ENCODE measurements at regions not wholly inside any gene's neighbourhood (a gene's known extent, or its start where the extent isn't known, plus 50 kb on each side); places are given as distances from the start of the nearest gene placed in this dataset.

- DNase-seq: no peak
- H3K27me3 Mint-ChIP-seq: no peaks in the 10 kb centered on the region
- H3K4me1 Mint-ChIP-seq (ENCODE audit: low read depth): no peaks in the 10 kb centered on the region
- no peaks in the 10 kb centered on the region for H3K36me3 Mint-ChIP-seq (ENCODE audit: low read depth)
- no peaks in the 10 kb centered on the region for H3K9me3 Mint-ChIP-seq
- H3K4me3 Mint-ChIP-seq: no peak overlapping the region
- no peak overlapping the region for H3K27ac Mint-ChIP-seq
These were observed 1297.0 kb downstream of the BRD1 start for GRCh38 chr22:48530666-48531065.

- no peak for DNase-seq
- no peaks in the 10 kb centered on the region for H3K9me3 Mint-ChIP-seq
- H3K4me1 Mint-ChIP-seq (ENCODE audit: low read depth): no peaks in the 10 kb centered on the region
- no peak overlapping the region for H3K4me3 Mint-ChIP-seq
- no peaks in the 10 kb centered on the region for H3K36me3 Mint-ChIP-seq (ENCODE audit: low read depth)
- H3K27me3 Mint-ChIP-seq: no peaks in the 10 kb centered on the region
- H3K27ac Mint-ChIP-seq: no peak overlapping the region
These were observed 1299.3 kb downstream of the BRD1 start for GRCh38 chr22:48528221-48528915.

GRCh38 chr22:48523761-48524160 is 1303.9 kb downstream of the BRD1 start:
- Mint-ChIP-seq H3K27ac (no peak overlapping the region), H3K9me3 (no peaks in the 10 kb centered on the region), H3K36me3 (ENCODE audit: low read depth) (no peaks in the 10 kb centered on the region), H3K4me3 (no peak overlapping the region), H3K27me3 (no peaks in the 10 kb centered on the region), H3K4me1 (ENCODE audit: low read depth) (no peaks in the 10 kb centered on the region)
- DNase-seq: no peak

- no peaks in the 10 kb centered on the region for H3K9me3 Mint-ChIP-seq
- no peaks in the 10 kb centered on the region for H3K4me1 Mint-ChIP-seq (ENCODE audit: low read depth)
- H3K4me3 Mint-ChIP-seq: no peak overlapping the region
- no peak for DNase-seq
- no peak overlapping the region for H3K27ac Mint-ChIP-seq
- H3K27me3 Mint-ChIP-seq: no peaks in the 10 kb centered on the region
- H3K36me3 Mint-ChIP-seq (ENCODE audit: low read depth): no peaks in the 10 kb centered on the region
These were observed 1304.6 kb downstream of the BRD1 start for GRCh38 chr22:48523091-48523490.

GRCh38 chr22:48522271-48522670 is 1305.4 kb downstream of the BRD1 start:
- no peaks in the 10 kb centered on the region for H3K36me3 Mint-ChIP-seq (ENCODE audit: low read depth)
- H3K4me3 Mint-ChIP-seq: no peak overlapping the region
- no peaks in the 10 kb centered on the region for H3K27me3 Mint-ChIP-seq
- no peaks in the 10 kb centered on the region for H3K4me1 Mint-ChIP-seq (ENCODE audit: low read depth)
- H3K9me3 Mint-ChIP-seq: no peaks in the 10 kb centered on the region
- H3K27ac Mint-ChIP-seq: no peak overlapping the region
- DNase-seq: no peak

- H3K27ac Mint-ChIP-seq: no peak overlapping the region
- H3K27me3 Mint-ChIP-seq: no peaks in the 10 kb centered on the region
- H3K36me3 Mint-ChIP-seq (ENCODE audit: low read depth): no peaks in the 10 kb centered on the region
- no peaks in the 10 kb centered on the region for H3K4me1 Mint-ChIP-seq (ENCODE audit: low read depth)
- H3K9me3 Mint-ChIP-seq: no peaks in the 10 kb centered on the region
- no peak overlapping the region for H3K4me3 Mint-ChIP-seq
- no peak for DNase-seq
These were observed 1306.6 kb downstream of the BRD1 start for GRCh38 chr22:48520884-48521588.

- Mint-ChIP-seq H3K9me3 (no peaks in the 10 kb centered on the region), H3K4me1 (ENCODE audit: low read depth) (no peaks in the 10 kb centered on the region), H3K27ac (no peak overlapping the region), H3K36me3 (ENCODE audit: low read depth) (no peaks in the 10 kb centered on the region), H3K4me3 (no peak overlapping the region), H3K27me3 (no peaks in the 10 kb centered on the region)
- DNase-seq: no peak
These were observed 1307.5 kb downstream of the BRD1 start for GRCh38 chr22:48520207-48520606.

GRCh38 chr22:48517039-48518030 is 1310.3 kb downstream of the BRD1 start:
- H3K36me3 Mint-ChIP-seq (ENCODE audit: low read depth): no peaks in the 10 kb centered on the region
- no peak for DNase-seq
- no peak overlapping the region for H3K27ac Mint-ChIP-seq
- H3K4me1 Mint-ChIP-seq (ENCODE audit: low read depth): no peaks in the 10 kb centered on the region
- H3K4me3 Mint-ChIP-seq: no peak overlapping the region
- no peaks in the 10 kb centered on the region for H3K27me3 Mint-ChIP-seq
- no peaks in the 10 kb centered on the region for H3K9me3 Mint-ChIP-seq

GRCh38 chr22:48516571-48516970 is 1311.1 kb downstream of the BRD1 start:
- Mint-ChIP-seq H3K9me3 (no peaks in the 10 kb centered on the region), H3K27me3 (no peaks in the 10 kb centered on the region), H3K4me1 (ENCODE audit: low read depth) (no peaks in the 10 kb centered on the region), H3K4me3 (no peak overlapping the region), H3K36me3 (ENCODE audit: low read depth) (no peaks in the 10 kb centered on the region), H3K27ac (no peak overlapping the region)
- DNase-seq: no peak

- Mint-ChIP-seq H3K4me3 (no peak overlapping the region), H3K27ac (no peak overlapping the region), H3K9me3 (no peaks in the 10 kb centered on the region), H3K36me3 (ENCODE audit: low read depth) (no peaks in the 10 kb centered on the region), H3K27me3 (no peaks in the 10 kb centered on the region), H3K4me1 (ENCODE audit: low read depth) (no peaks in the 10 kb centered on the region)
- DNase-seq: no peak
These were observed 1312.0 kb downstream of the BRD1 start for GRCh38 chr22:48515571-48516200.

GRCh38 chr22:48513929-48514328 is 1313.7 kb downstream of the BRD1 start:
- H3K4me3 Mint-ChIP-seq: no peak overlapping the region
- no peaks in the 10 kb centered on the region for H3K4me1 Mint-ChIP-seq (ENCODE audit: low read depth)
- H3K27me3 Mint-ChIP-seq: no peaks in the 10 kb centered on the region
- H3K27ac Mint-ChIP-seq: no peak overlapping the region
- H3K36me3 Mint-ChIP-seq (ENCODE audit: low read depth): no peaks in the 10 kb centered on the region
- H3K9me3 Mint-ChIP-seq: no peaks in the 10 kb centered on the region
- no peak for DNase-seq

- H3K4me1 Mint-ChIP-seq (ENCODE audit: low read depth): no peaks in the 10 kb centered on the region
- H3K27me3 Mint-ChIP-seq: no peaks in the 10 kb centered on the region
- no peaks in the 10 kb centered on the region for H3K36me3 Mint-ChIP-seq (ENCODE audit: low read depth)
- H3K27ac Mint-ChIP-seq: no peak overlapping the region
- no peaks in the 10 kb centered on the region for H3K9me3 Mint-ChIP-seq
- no peak for DNase-seq
- no peak overlapping the region for H3K4me3 Mint-ChIP-seq
These were observed 1314.2 kb downstream of the BRD1 start for GRCh38 chr22:48513446-48513845.

- DNase-seq: no peak
- no peak overlapping the region for H3K27ac Mint-ChIP-seq
- H3K36me3 Mint-ChIP-seq (ENCODE audit: low read depth): no peaks in the 10 kb centered on the region
- no peak overlapping the region for H3K4me3 Mint-ChIP-seq
- peaks cover 2% of the 10 kb centered on the region for H3K27me3 Mint-ChIP-seq
- H3K4me1 Mint-ChIP-seq (ENCODE audit: low read depth): no peaks in the 10 kb centered on the region
- H3K9me3 Mint-ChIP-seq: no peaks in the 10 kb centered on the region
These were observed 1315.8 kb downstream of the BRD1 start for GRCh38 chr22:48511781-48512327.

GRCh38 chr22:48511211-48511610 is 1316.5 kb downstream of the BRD1 start:
- Mint-ChIP-seq H3K27me3 (peaks cover 4% of the 10 kb centered on the region), H3K9me3 (no peaks in the 10 kb centered on the region), H3K36me3 (ENCODE audit: low read depth) (no peaks in the 10 kb centered on the region), H3K4me3 (no peak overlapping the region), H3K27ac (no peak overlapping the region), H3K4me1 (ENCODE audit: low read depth) (no peaks in the 10 kb centered on the region)
- DNase-seq: no peak

All from activated T-cell treated with anti-CD3 and anti-CD28 coated beads, Interleukin-2, amount 50 U/mL, for 24 hours (primary cell).